Transverse colon (tissue), 3 donors: ENCODE measurements at regions not wholly inside any gene's neighbourhood (a gene's known extent, or its start where the extent isn't known, plus 50 kb on each side); places are given as distances from the start of the nearest gene placed in this dataset.

ENCODE experiments used
- CTCF ChIP-seq, 5 experiments: fragments of 200-600 bp in 3 of 5; fragments of 450-650 bp in 2 of 5; sonication (generic) in 3 of 5; IDR thresholded peaks; 1 replicate in 2 of 5; 2 replicates in 3 of 5; pipeline ENCODE4 v1.5.1; 2016 to 2017; ENCODE audit warnings: antibody characterized with exemption in 5 of 5, inconsistent platforms in 3 of 5, mild to moderate bottlenecking in 2 of 5, moderate library complexity in 1 of 5
- EP300 ChIP-seq: sonication (generic); formaldehyde crosslinking; IDR thresholded peaks from one replicate; pipeline ENCODE4 v1.6.1; 2017; ENCODE audit warnings: antibody characterized with exemption, low read depth

- no peak for TF ChIP-seq CTCF (IDR thresholded peaks at IDR 0.05)
- TF ChIP-seq EP300, result no peak
These were observed 393.7 kb downstream of the UTRN start for GRCh38 chr6:144678844-144679243.
